B cell (primary cell): ENCODE measurements at regions not wholly inside any gene's neighbourhood (a gene's known extent, or its start where the extent isn't known, plus 50 kb on each side); places are given as distances from the start of the nearest gene placed in this dataset.

Experiments used
- EZH2 ChIP-seq: IDR thresholded peaks from 2 replicates; pipeline ENCODE4 v1.6.1; 2012; ENCODE audit warnings: borderline replicate concordance, low read depth, mild to moderate bottlenecking, moderate library complexity, low read length; ENCODE audit not compliant: insufficient read depth, poor library complexity, severe bottlenecking
- TF ChIP-seq, protein P1 (sequence below): fragments of 200-600 bp; IDR thresholded peaks from one replicate; pipeline ENCODE4 v1.8.0; 2022; ENCODE audit warnings: antibody characterized with exemption, mild to moderate bottlenecking

DNA sequence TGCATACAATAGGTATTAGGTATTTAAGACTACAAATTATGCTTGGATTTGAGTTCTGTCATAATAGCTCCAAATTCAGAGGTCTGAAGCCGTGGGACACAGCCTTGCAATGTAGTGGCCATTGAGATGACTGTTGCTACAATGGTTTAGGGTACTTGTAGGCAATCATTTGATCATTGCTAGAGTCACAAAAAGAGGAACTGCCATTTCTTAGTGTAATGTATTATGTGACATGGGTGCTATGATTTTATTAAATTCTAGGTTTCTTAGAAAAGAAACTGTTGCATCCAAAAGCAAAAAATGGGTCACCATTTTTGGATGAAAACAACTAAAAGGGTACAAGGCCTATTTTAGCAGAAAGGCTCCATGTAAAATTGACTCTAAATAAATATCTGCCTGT, 129.9 kb upstream of the ZNF644 start:
- TF ChIP-seq, protein P1, sequence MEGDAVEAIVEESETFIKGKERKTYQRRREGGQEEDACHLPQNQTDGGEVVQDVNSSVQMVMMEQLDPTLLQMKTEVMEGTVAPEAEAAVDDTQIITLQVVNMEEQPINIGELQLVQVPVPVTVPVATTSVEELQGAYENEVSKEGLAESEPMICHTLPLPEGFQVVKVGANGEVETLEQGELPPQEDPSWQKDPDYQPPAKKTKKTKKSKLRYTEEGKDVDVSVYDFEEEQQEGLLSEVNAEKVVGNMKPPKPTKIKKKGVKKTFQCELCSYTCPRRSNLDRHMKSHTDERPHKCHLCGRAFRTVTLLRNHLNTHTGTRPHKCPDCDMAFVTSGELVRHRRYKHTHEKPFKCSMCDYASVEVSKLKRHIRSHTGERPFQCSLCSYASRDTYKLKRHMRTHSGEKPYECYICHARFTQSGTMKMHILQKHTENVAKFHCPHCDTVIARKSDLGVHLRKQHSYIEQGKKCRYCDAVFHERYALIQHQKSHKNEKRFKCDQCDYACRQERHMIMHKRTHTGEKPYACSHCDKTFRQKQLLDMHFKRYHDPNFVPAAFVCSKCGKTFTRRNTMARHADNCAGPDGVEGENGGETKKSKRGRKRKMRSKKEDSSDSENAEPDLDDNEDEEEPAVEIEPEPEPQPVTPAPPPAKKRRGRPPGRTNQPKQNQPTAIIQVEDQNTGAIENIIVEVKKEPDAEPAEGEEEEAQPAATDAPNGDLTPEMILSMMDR: no peak
- no peak for TF ChIP-seq EZH2
